Progenitor cell of endocrine pancreas (in vitro differentiated cells): ENCODE measurements at regions not wholly inside any gene's neighbourhood (a gene's known extent, or its start where the extent isn't known, plus 50 kb on each side); places are given as distances from the start of the nearest gene placed in this dataset.

Source experiments
- DNase-seq: peaks from one replicate; pipeline ENCODE4 v3.0.0; 2021; ENCODE audit warnings: low spot score; ENCODE audit not compliant: unreplicated experiment
- H3K27ac Mint-ChIP-seq: 2 replicates; pipeline ENCODE4 v1.8.0; 2021; ENCODE audit warnings: mild to moderate bottlenecking, moderate library complexity, mixed read lengths
- H3K27me3 Mint-ChIP-seq: 2 replicates; pipeline ENCODE4 v1.8.0; 2021; ENCODE audit warnings: mixed read lengths
- H3K36me3 Mint-ChIP-seq: 2 replicates; pipeline ENCODE4 v1.8.0; 2022; ENCODE audit warnings: mixed read lengths; ENCODE audit not compliant: insufficient read depth
- H3K4me1 Mint-ChIP-seq: 2 replicates; pipeline ENCODE4 v1.8.0; 2021; ENCODE audit warnings: low read depth, mixed read lengths
- H3K4me3 Mint-ChIP-seq: 2 replicates; pipeline ENCODE4 v1.8.0; 2021; ENCODE audit warnings: low read depth, mild to moderate bottlenecking, moderate library complexity, mixed read lengths
- H3K9me3 Mint-ChIP-seq: 2 replicates; pipeline ENCODE4 v1.8.0; 2021; ENCODE audit warnings: low read depth, mixed read lengths
- TF ChIP-seq, protein P1 (sequence below): fragments of 200-600 bp; sonication (generic); IDR thresholded peaks from one replicate; pipeline ENCODE4 v1.5.0; 2021; ENCODE audit warnings: antibody characterized with exemption, mild to moderate bottlenecking; ENCODE audit not compliant: unreplicated experiment

DNA sequence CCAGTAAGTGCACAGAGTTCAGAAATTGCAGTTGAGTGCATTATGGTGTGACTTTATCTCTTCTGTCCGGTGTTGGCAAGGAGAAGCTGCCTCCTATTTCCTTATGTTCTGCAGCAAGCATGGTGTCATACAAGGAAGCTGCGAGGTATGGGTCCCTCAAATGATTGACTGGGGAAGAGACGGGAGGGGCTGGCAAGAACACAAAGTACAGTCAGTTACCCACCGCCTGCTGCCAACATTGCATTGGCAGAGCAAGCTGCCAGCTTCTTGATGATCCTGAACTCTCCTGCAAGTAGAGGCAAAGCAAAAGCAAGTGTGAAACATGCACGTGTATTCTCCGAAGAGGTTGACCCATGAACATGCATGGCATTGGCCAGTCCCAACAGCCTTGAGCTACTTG is 1013.6 kb downstream of the UQCRFS1 start:
- Mint-ChIP-seq H3K36me3 (no peaks in the 10 kb centered on the region), H3K27me3 (peaks cover 11% of the 10 kb centered on the region), H3K27ac (no peak overlapping the region), H3K4me1 (no peaks in the 10 kb centered on the region), H3K9me3 (no peaks in the 10 kb centered on the region), H3K4me3 (no peak overlapping the region)
- TF ChIP-seq, protein P1, sequence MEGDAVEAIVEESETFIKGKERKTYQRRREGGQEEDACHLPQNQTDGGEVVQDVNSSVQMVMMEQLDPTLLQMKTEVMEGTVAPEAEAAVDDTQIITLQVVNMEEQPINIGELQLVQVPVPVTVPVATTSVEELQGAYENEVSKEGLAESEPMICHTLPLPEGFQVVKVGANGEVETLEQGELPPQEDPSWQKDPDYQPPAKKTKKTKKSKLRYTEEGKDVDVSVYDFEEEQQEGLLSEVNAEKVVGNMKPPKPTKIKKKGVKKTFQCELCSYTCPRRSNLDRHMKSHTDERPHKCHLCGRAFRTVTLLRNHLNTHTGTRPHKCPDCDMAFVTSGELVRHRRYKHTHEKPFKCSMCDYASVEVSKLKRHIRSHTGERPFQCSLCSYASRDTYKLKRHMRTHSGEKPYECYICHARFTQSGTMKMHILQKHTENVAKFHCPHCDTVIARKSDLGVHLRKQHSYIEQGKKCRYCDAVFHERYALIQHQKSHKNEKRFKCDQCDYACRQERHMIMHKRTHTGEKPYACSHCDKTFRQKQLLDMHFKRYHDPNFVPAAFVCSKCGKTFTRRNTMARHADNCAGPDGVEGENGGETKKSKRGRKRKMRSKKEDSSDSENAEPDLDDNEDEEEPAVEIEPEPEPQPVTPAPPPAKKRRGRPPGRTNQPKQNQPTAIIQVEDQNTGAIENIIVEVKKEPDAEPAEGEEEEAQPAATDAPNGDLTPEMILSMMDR: no peak
- DNase-seq: no peak

DNA sequence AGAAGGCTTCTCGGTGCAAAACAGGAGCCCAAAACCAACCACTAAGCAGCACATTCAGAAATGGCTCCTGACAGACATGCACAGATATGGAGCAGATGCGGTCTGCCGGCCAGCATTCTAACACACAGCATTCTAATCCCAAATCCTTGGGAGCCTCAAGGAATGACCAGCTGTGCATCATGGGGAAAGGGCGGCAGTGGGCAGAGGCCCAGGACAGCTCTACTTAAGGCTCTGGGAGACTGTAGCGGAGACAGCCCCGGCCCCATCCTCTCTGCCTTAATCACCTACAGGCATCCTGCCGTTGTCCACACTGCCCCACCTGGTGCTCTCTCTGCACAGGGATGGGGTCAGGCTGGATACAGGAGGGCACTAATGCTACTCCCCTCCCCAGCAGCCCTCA is 1016.0 kb downstream of the UQCRFS1 start:
- Mint-ChIP-seq H3K27me3 (peaks cover 19% of the 10 kb centered on the region), H3K4me3 (no peak overlapping the region), H3K36me3 (no peaks in the 10 kb centered on the region), H3K27ac (no peak overlapping the region), H3K4me1 (peaks cover 4% of the 10 kb centered on the region), H3K9me3 (no peaks in the 10 kb centered on the region)
- TF ChIP-seq, protein P1: no peak
- no peak for DNase-seq

DNA sequence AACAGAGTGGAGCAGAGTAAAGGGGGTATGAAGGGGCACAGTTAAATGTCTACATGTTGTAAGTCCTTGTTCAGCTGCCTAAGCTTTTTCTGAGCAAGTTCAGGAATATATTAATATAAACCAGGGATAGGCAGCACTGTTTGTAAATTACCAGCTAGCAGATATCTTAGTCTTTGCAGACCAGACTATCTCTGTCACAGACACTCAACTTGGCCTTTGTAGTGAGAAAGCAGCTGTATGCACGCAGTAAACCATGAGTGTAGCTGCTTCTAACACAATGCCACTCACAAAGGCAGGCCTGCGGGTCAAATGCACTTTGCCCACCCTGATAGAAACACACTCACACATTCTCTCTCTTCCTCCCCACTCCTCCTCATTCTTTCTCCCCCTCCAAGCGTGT is 1016.9 kb downstream of the UQCRFS1 start:
- DNase-seq: no peak

GRCh38 chr19:28185646-28186045 is 1027.3 kb downstream of the UQCRFS1 start:
- H3K9me3 Mint-ChIP-seq: no peaks in the 10 kb centered on the region
- no peaks in the 10 kb centered on the region for H3K4me1 Mint-ChIP-seq
- no peaks in the 10 kb centered on the region for H3K27me3 Mint-ChIP-seq
- no peak overlapping the region for H3K4me3 Mint-ChIP-seq
- no peaks in the 10 kb centered on the region for H3K36me3 Mint-ChIP-seq
- H3K27ac Mint-ChIP-seq: no peak overlapping the region
- TF ChIP-seq, protein P1: no peak
- DNase-seq: no peak

More for the DNA sequence above, 1016.9 kb downstream of the UQCRFS1 start:
- Mint-ChIP-seq H3K27me3 (peaks cover 19% of the 10 kb centered on the region), H3K36me3 (no peaks in the 10 kb centered on the region), H3K4me3 (no peak overlapping the region), H3K4me1 (peaks cover 4% of the 10 kb centered on the region), H3K27ac (no peak overlapping the region), H3K9me3 (no peaks in the 10 kb centered on the region)
- TF ChIP-seq, protein P1: no peak

DNA sequence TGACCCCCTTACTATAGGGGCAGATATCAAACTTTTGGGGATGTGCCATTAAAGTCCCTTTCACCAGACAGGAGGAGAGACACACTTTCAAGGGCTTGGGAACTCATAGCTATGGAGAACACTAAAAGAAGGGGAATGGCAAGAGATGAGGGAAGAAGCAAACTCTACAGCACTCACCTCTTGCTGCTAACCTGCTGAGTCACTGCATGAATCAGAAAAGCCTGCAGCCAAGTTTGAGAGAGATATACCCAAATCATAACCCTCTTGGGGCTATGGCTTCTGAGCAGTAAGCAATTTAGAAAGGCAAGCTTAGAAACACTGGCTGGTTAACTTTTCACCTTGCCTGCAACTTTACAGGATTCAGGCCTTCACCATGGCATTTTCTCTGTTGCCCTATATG is 1028.0 kb downstream of the UQCRFS1 start:
- Mint-ChIP-seq H3K4me3 (no peak overlapping the region), H3K4me1 (no peaks in the 10 kb centered on the region), H3K36me3 (no peaks in the 10 kb centered on the region), H3K9me3 (no peaks in the 10 kb centered on the region), H3K27ac (no peak overlapping the region), H3K27me3 (no peaks in the 10 kb centered on the region)
- TF ChIP-seq, protein P1: no peak
- DNase-seq: no peak
